Neural cell (in vitro differentiated cells): ENCODE measurements at regions not wholly inside any gene's neighbourhood (a gene's known extent, or its start where the extent isn't known, plus 50 kb on each side); places are given as distances from the start of the nearest gene placed in this dataset.

Source experiments
- H2AFZ ChIP-seq: fragments of 200-600, 300-800 bp; sonication (generic), shearing (Covaris generic); 2 replicates; pipeline ENCODE4 v1.6.0; 2014; ENCODE audit warnings: low read depth, mild to moderate bottlenecking, antibody characterized with exemption, low read length, moderate library complexity
- H3F3A ChIP-seq: fragments of 200-600 bp; shearing (Covaris generic); 2 replicates; pipeline ENCODE4 v1.6.1; 2016; ENCODE audit warnings: mild to moderate bottlenecking, moderate library complexity, mixed read lengths, antibody characterized with exemption, low read length; ENCODE audit not compliant: insufficient read depth, poor library complexity, severe bottlenecking
- H3K27ac ChIP-seq: fragments of 200-600, 300-800 bp; sonication (generic), shearing (Covaris generic); 2 replicates; pipeline ENCODE4 v1.5.1; 2014; ENCODE audit warnings: mild to moderate bottlenecking, low read length, moderate library complexity
- H3K27me3 ChIP-seq: fragments of 300-800, 200-600 bp; sonication (generic), shearing (Covaris generic); 2 replicates; pipeline ENCODE4 v1.6.0; 2014; ENCODE audit warnings: mild to moderate bottlenecking, low read depth, low read length, moderate library complexity; ENCODE audit not compliant: insufficient read depth
- H3K36me3 ChIP-seq: fragments of 300-800, 200-600 bp; sonication (generic), shearing (Covaris generic); 2 replicates; pipeline ENCODE4 v1.5.1; 2014; ENCODE audit warnings: mild to moderate bottlenecking, antibody characterized with exemption, low read length, moderate library complexity; ENCODE audit not compliant: insufficient read depth
- H3K4me2 ChIP-seq: fragments of 300-800, 200-600 bp; sonication (generic), shearing (Covaris generic); 2 replicates; pipeline ENCODE4 v1.6.0; 2014; ENCODE audit warnings: mild to moderate bottlenecking, low read length
- H3K4me3 ChIP-seq: fragments of 300-800, 200-600 bp; sonication (generic), shearing (Covaris generic); 2 replicates; pipeline ENCODE4 v1.5.1; 2014; ENCODE audit warnings: mild to moderate bottlenecking, low read length, moderate library complexity
- H3K79me2 ChIP-seq: fragments of 200-600 bp; shearing (Covaris generic); replicated peaks from 2 replicates; pipeline ENCODE4 v1.6.0; 2014; ENCODE audit warnings: mild to moderate bottlenecking, low read length, moderate library complexity; ENCODE audit not compliant: insufficient read depth
- H3K9ac ChIP-seq: fragments of 300-800, 200-600 bp; sonication (generic), shearing (Covaris generic); 2 replicates; pipeline ENCODE4 v1.6.1; 2016; ENCODE audit warnings: mild to moderate bottlenecking, low read length, mixed read lengths
- H3K9me2 ChIP-seq: fragments of 200-600 bp; shearing (Covaris generic); 2 replicates; pipeline ENCODE4 v1.6.1; 2016; ENCODE audit warnings: mild to moderate bottlenecking, low read length, mixed read lengths; ENCODE audit not compliant: insufficient read depth
- H3K9me3 ChIP-seq: fragments of 200-600, 300-800 bp; sonication (generic), shearing (Covaris generic); 2 replicates; pipeline ENCODE4 v1.6.1; 2016; ENCODE audit warnings: mild to moderate bottlenecking, mixed run types, low read length, moderate library complexity, mixed read lengths
- H4K20me1 ChIP-seq: fragments of 200-600 bp; shearing (Covaris generic); 2 replicates; pipeline ENCODE4 v1.6.1; 2016; ENCODE audit warnings: mild to moderate bottlenecking, mixed run types; ENCODE audit not compliant: insufficient read depth
- CTCF ChIP-seq: fragments of 450-650 bp; IDR thresholded peaks from 2 replicates; pipeline ENCODE4 v1.5.1; 2014; ENCODE audit warnings: antibody characterized with exemption, mild to moderate bottlenecking, moderate library complexity; ENCODE audit not compliant: poor library complexity, severe bottlenecking
- EP300 ChIP-seq: fragments of 450-650 bp; conservative IDR thresholded peaks from 2 replicates; pipeline ENCODE4 v1.6.1; 2014; ENCODE audit warnings: antibody characterized with exemption, mild to moderate bottlenecking, moderate library complexity; ENCODE audit not compliant: poor library complexity, severe bottlenecking
- EZH2 ChIP-seq: fragments of 200-600, 300-800 bp; shearing (Covaris generic), sonication (generic); IDR thresholded peaks from 2 replicates; pipeline ENCODE4 v1.6.1; 2014; ENCODE audit warnings: antibody characterized with exemption, low read length, borderline replicate concordance, mild to moderate bottlenecking; ENCODE audit not compliant: insufficient read depth, poor library complexity, severe bottlenecking
- MXI1 ChIP-seq: fragments of 450-650 bp; conservative IDR thresholded peaks from 2 replicates; pipeline ENCODE4 v1.6.1; 2014; ENCODE audit warnings: antibody characterized with exemption, mild to moderate bottlenecking; ENCODE audit not compliant: poor library complexity, severe bottlenecking
- POLR2AphosphoS5 ChIP-seq: IDR thresholded peaks from 2 replicates; pipeline ENCODE4 v1.6.1; 2012
- RAD21 ChIP-seq: fragments of 450-650 bp; conservative IDR thresholded peaks from 2 replicates; pipeline ENCODE4 v1.6.1; 2014; ENCODE audit warnings: antibody characterized with exemption, mild to moderate bottlenecking, moderate library complexity
- SMC3 ChIP-seq: fragments of 450-650 bp; conservative IDR thresholded peaks from 2 replicates; pipeline ENCODE4 v1.6.1; 2014; ENCODE audit warnings: antibody characterized with exemption, mild to moderate bottlenecking, moderate library complexity; ENCODE audit not compliant: poor library complexity
- TAF1 ChIP-seq: IDR thresholded peaks from 2 replicates; pipeline ENCODE4 v1.6.1; 2012; ENCODE audit warnings: low read depth
- TF ChIP-seq, protein P1 (sequence below): IDR thresholded peaks from 2 replicates; pipeline ENCODE4 v1.6.1; 2012; ENCODE audit warnings: borderline replicate concordance

DNA sequence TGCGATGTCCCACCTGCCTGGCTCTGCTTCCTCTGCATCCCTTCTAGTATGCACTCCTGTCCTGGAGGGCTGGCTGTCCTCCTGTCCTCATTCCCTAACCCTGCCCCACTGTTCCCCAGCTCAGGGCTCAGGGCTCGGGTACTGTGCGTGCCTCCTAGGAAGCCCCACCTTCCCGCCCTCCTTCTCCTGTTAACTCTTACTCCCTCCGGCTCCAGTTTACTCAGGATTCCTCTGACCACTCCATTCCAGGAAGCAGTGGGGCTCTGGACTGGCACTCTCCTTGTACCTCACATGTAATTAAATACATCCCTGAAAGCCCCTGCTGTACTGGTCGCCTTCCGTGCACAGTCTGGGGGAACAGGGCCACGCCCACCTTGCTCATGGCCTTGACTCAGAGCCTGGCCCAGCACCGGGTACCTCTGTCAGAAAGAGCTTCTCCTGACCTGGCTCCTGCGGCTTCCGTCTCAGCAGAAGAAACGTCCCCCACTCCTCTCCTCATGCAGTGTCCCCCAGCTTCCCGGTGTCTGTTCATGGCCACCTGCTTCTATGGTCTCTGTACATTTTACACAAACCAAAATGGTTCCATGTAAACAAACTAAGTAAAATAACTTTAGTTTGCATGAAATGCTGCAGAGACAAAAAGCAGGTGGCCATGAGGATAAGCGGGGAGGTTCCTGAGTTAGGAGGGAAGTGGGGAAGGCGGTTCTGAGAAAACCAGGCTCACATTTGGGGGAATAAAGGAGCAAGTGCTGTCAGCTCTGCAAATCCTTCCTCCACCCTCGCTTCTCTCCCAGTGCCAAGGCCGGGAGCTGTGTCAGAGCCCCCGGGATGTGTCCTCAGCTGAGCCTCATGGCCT lies 445.9 kb downstream of the BRD1 start:
- H3K9me2 ChIP-seq: no peaks in the 10 kb centered on the region
- TF ChIP-seq, protein P1, sequence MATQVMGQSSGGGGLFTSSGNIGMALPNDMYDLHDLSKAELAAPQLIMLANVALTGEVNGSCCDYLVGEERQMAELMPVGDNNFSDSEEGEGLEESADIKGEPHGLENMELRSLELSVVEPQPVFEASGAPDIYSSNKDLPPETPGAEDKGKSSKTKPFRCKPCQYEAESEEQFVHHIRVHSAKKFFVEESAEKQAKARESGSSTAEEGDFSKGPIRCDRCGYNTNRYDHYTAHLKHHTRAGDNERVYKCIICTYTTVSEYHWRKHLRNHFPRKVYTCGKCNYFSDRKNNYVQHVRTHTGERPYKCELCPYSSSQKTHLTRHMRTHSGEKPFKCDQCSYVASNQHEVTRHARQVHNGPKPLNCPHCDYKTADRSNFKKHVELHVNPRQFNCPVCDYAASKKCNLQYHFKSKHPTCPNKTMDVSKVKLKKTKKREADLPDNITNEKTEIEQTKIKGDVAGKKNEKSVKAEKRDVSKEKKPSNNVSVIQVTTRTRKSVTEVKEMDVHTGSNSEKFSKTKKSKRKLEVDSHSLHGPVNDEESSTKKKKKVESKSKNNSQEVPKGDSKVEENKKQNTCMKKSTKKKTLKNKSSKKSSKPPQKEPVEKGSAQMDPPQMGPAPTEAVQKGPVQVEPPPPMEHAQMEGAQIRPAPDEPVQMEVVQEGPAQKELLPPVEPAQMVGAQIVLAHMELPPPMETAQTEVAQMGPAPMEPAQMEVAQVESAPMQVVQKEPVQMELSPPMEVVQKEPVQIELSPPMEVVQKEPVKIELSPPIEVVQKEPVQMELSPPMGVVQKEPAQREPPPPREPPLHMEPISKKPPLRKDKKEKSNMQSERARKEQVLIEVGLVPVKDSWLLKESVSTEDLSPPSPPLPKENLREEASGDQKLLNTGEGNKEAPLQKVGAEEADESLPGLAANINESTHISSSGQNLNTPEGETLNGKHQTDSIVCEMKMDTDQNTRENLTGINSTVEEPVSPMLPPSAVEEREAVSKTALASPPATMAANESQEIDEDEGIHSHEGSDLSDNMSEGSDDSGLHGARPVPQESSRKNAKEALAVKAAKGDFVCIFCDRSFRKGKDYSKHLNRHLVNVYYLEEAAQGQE: no peak
- TF ChIP-seq TAF1 (no peak), MXI1 (no peak), EZH2 (no peak), EP300 (no peak)
- no peaks in the 10 kb centered on the region for H3F3A ChIP-seq
- H4K20me1 ChIP-seq: no peaks in the 10 kb centered on the region
- no peak overlapping the region for H3K9ac ChIP-seq
- H3K79me2 ChIP-seq: no peaks in the 10 kb centered on the region
- H3K36me3 ChIP-seq: no peaks in the 10 kb centered on the region
- H3K9me3 ChIP-seq: no peaks in the 10 kb centered on the region
- H3K27ac ChIP-seq: no peak overlapping the region
- no peak overlapping the region for H3K4me3 ChIP-seq
- no peak overlapping the region for H2AFZ ChIP-seq
- H3K27me3 ChIP-seq: no peaks in the 10 kb centered on the region
- no peak overlapping the region for H3K4me2 ChIP-seq

DNA sequence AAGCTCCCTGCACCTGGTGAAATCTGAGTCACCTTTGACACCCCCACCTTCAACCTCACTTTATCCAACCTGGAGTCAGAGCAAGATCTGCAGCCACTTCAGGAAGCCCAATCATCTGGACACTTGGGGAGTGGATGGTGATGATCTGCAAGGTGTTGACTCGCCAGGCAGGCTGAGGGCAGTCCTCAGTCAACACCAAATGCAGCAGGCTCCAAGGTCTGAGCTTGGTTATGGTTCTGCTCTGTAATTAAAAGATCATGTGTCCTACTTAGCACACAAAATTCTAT lies 446.9 kb downstream of the BRD1 start:
- Histone ChIP-seq H2AFZ (no peak overlapping the region), H3K27me3 (no peaks in the 10 kb centered on the region), H3K79me2 (no peaks in the 10 kb centered on the region), H3K4me3 (no peak overlapping the region), H4K20me1 (no peaks in the 10 kb centered on the region), H3K9ac (no peak overlapping the region), H3K9me2 (no peaks in the 10 kb centered on the region), H3F3A (no peaks in the 10 kb centered on the region), H3K9me3 (no peaks in the 10 kb centered on the region), H3K36me3 (no peaks in the 10 kb centered on the region), H3K27ac (no peak overlapping the region), H3K4me2 (no peak overlapping the region)
- TF ChIP-seq CTCF (no peak), EP300 (no peak), EZH2 (no peak), TAF1 (no peak), RAD21 (no peak), SMC3 (no peak), MXI1 (no peak), POLR2AphosphoS5 (no peak)
- TF ChIP-seq, protein P1: no peak
